GM12874 (cell line): ENCODE measurements at regions not wholly inside any gene's neighbourhood (a gene's known extent, or its start where the extent isn't known, plus 50 kb on each side); places are given as distances from the start of the nearest gene placed in this dataset.

ENCODE experiments used
- CTCF ChIP-seq: IDR thresholded peaks from 2 replicates; pipeline ENCODE4 v1.5.1; 2011; ENCODE audit warnings: low read depth, mild to moderate bottlenecking, control low read depth, low read length, moderate library complexity; ENCODE audit not compliant: insufficient read depth

- no peak for TF ChIP-seq CTCF
Measured at GRCh38 chr7:21092766-21093702, 306.3 kb upstream of the SP8 start.

- TF ChIP-seq CTCF = no peak
Measured at GRCh38 chr7:21094589-21094988, 307.9 kb upstream of the SP8 start.

GRCh38 chr7:21099432-21099831 is 312.7 kb upstream of the SP8 start:
- TF ChIP-seq CTCF = no peak

GRCh38 chr7:21099955-21100354 is 313.3 kb upstream of the SP8 start:
- no peak for TF ChIP-seq CTCF

GRCh38 chr7:21101541-21101940 is 314.9 kb upstream of the SP8 start:
- no peak for TF ChIP-seq CTCF

GRCh38 chr7:21103426-21104123 is 316.9 kb upstream of the SP8 start:
- TF ChIP-seq CTCF = no peak

- no peak for TF ChIP-seq CTCF
Measured at GRCh38 chr7:21104124-21104500, 317.4 kb upstream of the SP8 start.
